H9 (cell line): ENCODE measurements at regions not wholly inside any gene's neighbourhood (a gene's known extent, or its start where the extent isn't known, plus 50 kb on each side); places are given as distances from the start of the nearest gene placed in this dataset.

Experiments
- DNase-seq: peaks from one replicate; pipeline ENCODE4 v3.0.0-alpha.2; 2017
- H2AFZ ChIP-seq: one replicate; pipeline ENCODE4 v1.6.1; 2013; ENCODE audit warnings: mild to moderate bottlenecking, low read length, control low read depth, moderate library complexity
- H2AK5ac ChIP-seq: 2 replicates; pipeline ENCODE4 v1.6.1; 2013; ENCODE audit warnings: low read length, control low read depth, mixed read lengths; ENCODE audit not compliant: insufficient read length
- H2BK120ac ChIP-seq: one replicate; pipeline ENCODE4 v1.6.1; 2013; ENCODE audit warnings: low read depth, mild to moderate bottlenecking, low read length, control low read depth, inconsistent platforms; ENCODE audit not compliant: poor library complexity, severe bottlenecking
- H2BK12ac ChIP-seq: 2 replicates; pipeline ENCODE4 v1.6.1; 2013; ENCODE audit warnings: low read length, control low read depth, mixed read lengths, low read depth; ENCODE audit not compliant: insufficient read length
- H2BK15ac ChIP-seq: 2 replicates; pipeline ENCODE4 v1.6.1; 2013; ENCODE audit warnings: low read depth, low read length, control low read depth
- H2BK20ac ChIP-seq: one replicate; pipeline ENCODE4 v1.6.1; 2013; ENCODE audit warnings: low read depth, mild to moderate bottlenecking, low read length, control low read depth, inconsistent platforms; ENCODE audit not compliant: poor library complexity, severe bottlenecking
- H2BK5ac ChIP-seq: 2 replicates; pipeline ENCODE4 v1.6.1; 2013; ENCODE audit warnings: low read length, control low read depth, mixed read lengths; ENCODE audit not compliant: insufficient read length
- H3K14ac ChIP-seq: 2 replicates; pipeline ENCODE4 v1.6.1; 2013; ENCODE audit warnings: low read length, control low read depth; ENCODE audit not compliant: insufficient read depth
- H3K18ac ChIP-seq: 2 replicates; pipeline ENCODE4 v1.6.1; 2013; ENCODE audit warnings: low read depth, mild to moderate bottlenecking, mixed read lengths, low read length, control low read depth; ENCODE audit not compliant: insufficient read length
- H3K23ac ChIP-seq: 2 replicates; pipeline ENCODE4 v1.6.1; 2013; ENCODE audit warnings: low read length, control low read depth, mixed read lengths, low read depth; ENCODE audit not compliant: insufficient read length
- H3K23me2 ChIP-seq: 2 replicates; pipeline ENCODE4 v1.6.1; 2013; ENCODE audit warnings: low read depth, mild to moderate bottlenecking, mixed read lengths, low read length, control low read depth; ENCODE audit not compliant: insufficient read length, poor library complexity, severe bottlenecking
- H3K27ac ChIP-seq: 2 replicates; pipeline ENCODE4 v1.5.1; 2013; ENCODE audit warnings: low read length, control low read depth, mixed read lengths, low read depth; ENCODE audit not compliant: insufficient read length
- H3K27me3 ChIP-seq: 2 replicates; pipeline ENCODE4 v1.6.1; 2013; ENCODE audit warnings: low read length, control low read depth, inconsistent platforms; ENCODE audit not compliant: insufficient read depth
- H3K4ac ChIP-seq: 2 replicates; pipeline ENCODE4 v1.6.1; 2013; ENCODE audit warnings: low read depth, mild to moderate bottlenecking, control low read depth, inconsistent platforms, low read length, moderate library complexity
- H3K4me1 ChIP-seq: 2 replicates; pipeline ENCODE4 v1.6.1; 2013; ENCODE audit warnings: low read length, control low read depth, inconsistent platforms; ENCODE audit not compliant: insufficient read depth
- H3K4me2 ChIP-seq: 2 replicates; pipeline ENCODE4 v1.6.1; 2013; ENCODE audit warnings: low read length, control low read depth, mixed read lengths; ENCODE audit not compliant: insufficient read length, insufficient read depth
- H3K56ac ChIP-seq: 2 replicates; pipeline ENCODE4 v1.6.1; 2013; ENCODE audit warnings: low read depth, mild to moderate bottlenecking, mixed read lengths, low read length, control low read depth; ENCODE audit not compliant: insufficient read length
- H3K79me1 ChIP-seq: 2 replicates; pipeline ENCODE4 v1.6.1; 2013; ENCODE audit warnings: low read depth, mild to moderate bottlenecking, moderate library complexity, low read length, control low read depth, inconsistent platforms; ENCODE audit not compliant: insufficient read depth, poor library complexity, severe bottlenecking
- H3K79me2 ChIP-seq: 2 replicates; pipeline ENCODE4 v1.6.1; 2013; ENCODE audit warnings: low read length, control low read depth, inconsistent platforms; ENCODE audit not compliant: insufficient read depth
- H3K9ac ChIP-seq: 2 replicates; pipeline ENCODE4 v1.6.1; 2013; ENCODE audit warnings: low read length, control low read depth, mixed read lengths; ENCODE audit not compliant: insufficient read length; ENCODE audit errors: extremely low read depth
- H3K9me3 ChIP-seq: one replicate; pipeline ENCODE4 v1.6.1; 2013; ENCODE audit warnings: low read depth, low read length, inconsistent platforms; ENCODE audit not compliant: control insufficient read depth
- H3T11ph ChIP-seq: one replicate; pipeline ENCODE4 v1.6.1; 2013; ENCODE audit warnings: mild to moderate bottlenecking, low read length, control low read depth, inconsistent platforms
- H4K20me1 ChIP-seq: one replicate; pipeline ENCODE4 v1.6.1; 2013; ENCODE audit not compliant: control insufficient read depth, insufficient read length, insufficient read depth
- H4K5ac ChIP-seq: 2 replicates; pipeline ENCODE4 v1.6.1; 2013; ENCODE audit warnings: low read depth, mild to moderate bottlenecking, mixed read lengths, low read length, control low read depth; ENCODE audit not compliant: insufficient read length
- H4K8ac ChIP-seq: replicated peaks from 2 replicates; pipeline ENCODE4 v1.6.1; 2013; ENCODE audit warnings: low read length, control low read depth, mixed read lengths, low read depth; ENCODE audit not compliant: insufficient read length
- H4K91ac ChIP-seq: 2 replicates; pipeline ENCODE4 v1.6.1; 2013; ENCODE audit warnings: low read depth, mild to moderate bottlenecking, moderate library complexity, mixed read lengths, low read length, control low read depth; ENCODE audit not compliant: insufficient read length
- H3K27ac Mint-ChIP-seq, 3 experiments: 2 replicates in 2 of 3; 3 replicates in 1 of 3; pipeline ENCODE4 v1.8.0; 2020 to 2021; ENCODE audit warnings: mixed read lengths in 3 of 3, mild to moderate bottlenecking in 1 of 3, moderate library complexity in 1 of 3
- H3K27me3 Mint-ChIP-seq: 2 replicates; pipeline ENCODE4 v1.8.0; 2021; ENCODE audit warnings: low read depth, mild to moderate bottlenecking, moderate library complexity, mixed read lengths
- H3K36me3 Mint-ChIP-seq, 3 experiments: 2 replicates in 2 of 3; 3 replicates in 1 of 3; pipeline ENCODE4 v1.8.0; 2020 to 2021; ENCODE audit warnings: low read depth in 3 of 3, mixed read lengths in 3 of 3; ENCODE audit not compliant: insufficient read depth in 1 of 3
- H3K4me1 Mint-ChIP-seq, 2 experiments: 2 replicates each; pipeline ENCODE4 v1.8.0; 2020; ENCODE audit warnings: mixed read lengths in 2 of 2
- H3K4me3 Mint-ChIP-seq, 2 experiments: 2 replicates in 1 of 2; 3 replicates in 1 of 2; pipeline ENCODE4 v1.8.0; 2020 to 2021; ENCODE audit warnings: mild to moderate bottlenecking in 2 of 2, mixed read lengths in 2 of 2, moderate library complexity in 1 of 2
- H3K9me3 Mint-ChIP-seq, 2 experiments: 2 replicates in 1 of 2; 3 replicates in 1 of 2; pipeline ENCODE4 v1.8.0; 2020; ENCODE audit warnings: mild to moderate bottlenecking in 2 of 2, mixed read lengths in 2 of 2, moderate library complexity in 1 of 2
- WGBS: extraction: QIAGEN DNeasy Blood & Tissue Kit; methylation state at CpG from one replicate; pipeline ENCODE4 v1.1.7; 2013; ENCODE audit warnings: missing lambda C conversion rate, low lambda C conversion rate, mixed read lengths; ENCODE audit not compliant: insufficient read length; ENCODE audit errors: extremely low coverage; 5-methylcytosine and 5-hydroxymethylcytosine counted together
- TF ChIP-seq, protein P1 (sequence below): fragments of 200-600 bp; sonication (generic); conservative IDR thresholded peaks from 3 replicates; pipeline ENCODE4 v1.8.0; 2021; ENCODE audit warnings: antibody characterized with exemption, mild to moderate bottlenecking

GRCh38 chr5:91514400-91514799 is 131.3 kb upstream of the ARRDC3 start:
- no peak overlapping the region for H3T11ph ChIP-seq
- H3K23ac ChIP-seq, result no peak overlapping the region
- H4K20me1 ChIP-seq, result no peaks in the 10 kb centered on the region
- no peak overlapping the region for H2AK5ac ChIP-seq
- peaks cover 0 to 2% of the 10 kb centered on the region in 2 experiments; a peak in 1 of 4 replicates for H3K4me1 Mint-ChIP-seq
- WGBS, result no CpG with 5 or more reads among the region's 4 CpGs
- H3K23me2 ChIP-seq, result no peaks in the 10 kb centered on the region
- TF ChIP-seq, protein P1, sequence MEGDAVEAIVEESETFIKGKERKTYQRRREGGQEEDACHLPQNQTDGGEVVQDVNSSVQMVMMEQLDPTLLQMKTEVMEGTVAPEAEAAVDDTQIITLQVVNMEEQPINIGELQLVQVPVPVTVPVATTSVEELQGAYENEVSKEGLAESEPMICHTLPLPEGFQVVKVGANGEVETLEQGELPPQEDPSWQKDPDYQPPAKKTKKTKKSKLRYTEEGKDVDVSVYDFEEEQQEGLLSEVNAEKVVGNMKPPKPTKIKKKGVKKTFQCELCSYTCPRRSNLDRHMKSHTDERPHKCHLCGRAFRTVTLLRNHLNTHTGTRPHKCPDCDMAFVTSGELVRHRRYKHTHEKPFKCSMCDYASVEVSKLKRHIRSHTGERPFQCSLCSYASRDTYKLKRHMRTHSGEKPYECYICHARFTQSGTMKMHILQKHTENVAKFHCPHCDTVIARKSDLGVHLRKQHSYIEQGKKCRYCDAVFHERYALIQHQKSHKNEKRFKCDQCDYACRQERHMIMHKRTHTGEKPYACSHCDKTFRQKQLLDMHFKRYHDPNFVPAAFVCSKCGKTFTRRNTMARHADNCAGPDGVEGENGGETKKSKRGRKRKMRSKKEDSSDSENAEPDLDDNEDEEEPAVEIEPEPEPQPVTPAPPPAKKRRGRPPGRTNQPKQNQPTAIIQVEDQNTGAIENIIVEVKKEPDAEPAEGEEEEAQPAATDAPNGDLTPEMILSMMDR, result no peak
- H3K9me3 Mint-ChIP-seq, result no peaks in the 10 kb centered on the region
- H3K4me2 ChIP-seq, result no peak overlapping the region
- no peak overlapping the region for H3K18ac ChIP-seq
- H2BK12ac ChIP-seq, result no peak overlapping the region
- H3K27ac ChIP-seq, result no peak overlapping the region
- no peak overlapping the region for H2BK120ac ChIP-seq
- H3K14ac ChIP-seq, result no peak overlapping the region
- H2AFZ ChIP-seq, result no peak overlapping the region
- no peak overlapping the region for H3K56ac ChIP-seq
- no peak overlapping the region for H4K5ac ChIP-seq
- H3K79me1 ChIP-seq, result no peaks in the 10 kb centered on the region
- H3K27me3 ChIP-seq, result no peaks in the 10 kb centered on the region
- H2BK5ac ChIP-seq, result no peak overlapping the region
- H4K8ac ChIP-seq, result no peak overlapping the region
- no peak overlapping the region for H4K91ac ChIP-seq
- H3K9me3 ChIP-seq, result no peaks in the 10 kb centered on the region
- H3K9ac ChIP-seq, result no peak overlapping the region
- H3K27me3 Mint-ChIP-seq, result no peaks in the 10 kb centered on the region
- no peak for DNase-seq
- H2BK15ac ChIP-seq, result no peak overlapping the region
- no peak overlapping the region for H3K4me3 Mint-ChIP-seq
- peak overlapping the region in 1 of 3 experiments; percentile 7; a peak in 1 of 7 replicates for H3K27ac Mint-ChIP-seq
- no peaks in the 10 kb centered on the region for H3K4me1 ChIP-seq
- H3K36me3 Mint-ChIP-seq, result no peaks in the 10 kb centered on the region
- H2BK20ac ChIP-seq, result no peak overlapping the region
- no peak overlapping the region for H3K4ac ChIP-seq
- 0 out of 2 replicates have a peak, but pooled peaks cover 1% of the 10 kb centered on the region for H3K79me2 ChIP-seq
